Naive thymus-derived CD4-positive, alpha-beta T cell (primary cell): ENCODE measurements at regions not wholly inside any gene's neighbourhood (a gene's known extent, or its start where the extent isn't known, plus 50 kb on each side); places are given as distances from the start of the nearest gene placed in this dataset.

Experiments used
- ATAC-seq: fragments of 150-1000 bp; cut with Tn5 transposase; 2 replicates; pipeline ENCODE4 v1.10.0; 2021; ENCODE audit warnings: mild to moderate bottlenecking, moderate library complexity
- CTCF ChIA-PET: fragments of 350-600 bp; sonication (Branson Sonifier 250); formaldehyde crosslinking; loops from one replicate; lab custom pipeline; 2021; ENCODE audit warnings: antibody characterized with exemption; lab: Charles Lee
- POLR2A ChIA-PET: fragments of 350-600 bp; sonication (Branson Sonifier 250); formaldehyde crosslinking; loops from one replicate; lab custom pipeline; 2021; ENCODE audit warnings: antibody characterized with exemption, inconsistent platforms; lab: Charles Lee
- DNase-seq, 9 donors: peaks; one replicate each; pipeline versions ENCODE4 v3.0.0 to v3.0.0-alpha.2; 2020 to 2022; ENCODE audit warnings: mixed read lengths in 1 of 9
- H3K27ac ChIP-seq: one replicate; pipeline ENCODE4 v1.7.0; 2013; ENCODE audit warnings: mild to moderate bottlenecking, low read depth, low read length, moderate library complexity
- H3K27me3 ChIP-seq, 2 donors: one replicate each; pipeline ENCODE4 v1.7.0; 2013; ENCODE audit warnings: low read length in 2 of 2, mild to moderate bottlenecking in 2 of 2, moderate library complexity in 2 of 2; ENCODE audit not compliant: control insufficient read depth in 2 of 2, insufficient read depth in 2 of 2
- H3K36me3 ChIP-seq, 3 experiments: 1 replicate in 2 of 3; 2 replicates in 1 of 3; pipeline ENCODE4 v1.7.0; 2013; ENCODE audit warnings: low read length in 3 of 3, mild to moderate bottlenecking in 3 of 3, moderate library complexity in 1 of 3; ENCODE audit not compliant: insufficient read depth in 3 of 3, control insufficient read depth in 2 of 3
- H3K4me1 ChIP-seq, 2 donors: one replicate each; pipeline ENCODE4 v1.7.0; 2013; ENCODE audit warnings: low read length in 2 of 2, mild to moderate bottlenecking in 2 of 2, moderate library complexity in 1 of 2; ENCODE audit not compliant: control insufficient read depth in 2 of 2, insufficient read depth in 2 of 2
- H3K4me3 ChIP-seq: 2 replicates; pipeline ENCODE4 v1.7.0; 2013; ENCODE audit warnings: mild to moderate bottlenecking, low read length
- H3K9me3 ChIP-seq, 3 experiments: 1 replicate in 2 of 3; 2 replicates in 1 of 3; pipeline ENCODE4 v1.7.0; 2013; ENCODE audit warnings: low read length in 3 of 3; ENCODE audit not compliant: control insufficient read depth in 2 of 3
- H3K27ac Mint-ChIP-seq, 9 donors: one replicate each; pipeline ENCODE4 v1.8.0; 2020 to 2022; ENCODE audit warnings: mixed read lengths in 9 of 9, mild to moderate bottlenecking in 8 of 9, moderate library complexity in 5 of 9, inconsistent platforms in 2 of 9
- H3K27me3 Mint-ChIP-seq, 5 donors: one replicate each; pipeline ENCODE4 v1.8.0; 2021 to 2022; ENCODE audit warnings: mixed read lengths in 5 of 5, mild to moderate bottlenecking in 1 of 5
- H3K36me3 Mint-ChIP-seq, 5 donors: one replicate each; pipeline ENCODE4 v1.8.0; 2020 to 2022; ENCODE audit warnings: mixed read lengths in 5 of 5, mild to moderate bottlenecking in 3 of 5, inconsistent platforms in 1 of 5
- H3K4me1 Mint-ChIP-seq, 7 donors: one replicate each; pipeline ENCODE4 v1.8.0; 2020 to 2022; ENCODE audit warnings: mixed read lengths in 7 of 7, mild to moderate bottlenecking in 3 of 7, inconsistent platforms in 1 of 7
- H3K4me3 Mint-ChIP-seq, 10 donors: one replicate each; pipeline ENCODE4 v1.8.0; 2020 to 2022; ENCODE audit warnings: mild to moderate bottlenecking in 10 of 10, mixed read lengths in 10 of 10, moderate library complexity in 6 of 10, inconsistent platforms in 2 of 10
- H3K9me3 Mint-ChIP-seq, 11 donors: one replicate each; pipeline ENCODE4 v1.8.0; 2020 to 2022; ENCODE audit warnings: mixed read lengths in 11 of 11, mild to moderate bottlenecking in 4 of 11, inconsistent platforms in 1 of 11, moderate library complexity in 1 of 11
- intact Hi-C, 2 donors: fragments of 100-400 bp; cut with micrococcal nuclease; formaldehyde crosslinking; loops; one replicate each; pipeline ENCODE4 v1.15.1; 2023

DNA sequence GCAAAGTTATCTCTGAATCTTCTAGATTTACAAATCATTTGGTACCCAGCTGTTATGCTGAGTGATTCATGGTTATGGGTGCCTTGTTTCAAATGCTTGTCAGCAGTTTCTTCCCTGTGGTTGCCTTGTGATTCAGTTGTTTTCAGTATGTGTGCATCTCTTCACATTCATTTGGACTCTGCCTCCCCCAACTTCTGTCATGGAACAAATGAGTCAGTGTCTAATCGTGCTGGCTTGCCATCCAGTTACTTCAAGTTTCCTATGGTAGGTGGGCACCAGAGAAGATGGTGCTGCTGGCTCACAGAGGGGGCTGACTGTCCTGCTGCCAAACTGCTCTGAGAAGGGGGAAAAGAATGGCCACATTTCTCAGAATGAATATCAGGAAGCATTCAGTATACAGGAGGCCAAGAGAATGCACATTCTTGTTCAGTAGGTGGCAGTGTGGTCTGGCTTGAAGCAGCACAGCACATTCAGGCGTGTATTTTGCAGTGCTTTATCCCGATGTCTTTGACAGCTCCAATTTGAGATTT is 260.9 kb downstream of the GLUD2 start:
- H3K36me3 Mint-ChIP-seq, result no peaks in the 10 kb centered on the region
- peak overlapping the region in 3 of 9 donors; percentile 3 to 94 (median 52) for H3K27ac Mint-ChIP-seq
- intact Hi-C loops, result loop anchor here (2.0 to 10.0 kb wide), 3 partner anchors 144 to 518 kb away; no protein-coding TSS in a partner anchor
- ChIA-PET POLR2A (no interaction called here), CTCF (interaction anchor here (0.7 kb wide), 1 partner anchor 141 kb away, joined by 3 read pairs; no protein-coding TSS in a partner anchor)
- peaks cover 0 to 1% (median 0%) of the 10 kb centered on the region in 11 donors for H3K9me3 Mint-ChIP-seq
- DNase-seq (peak in 2 of 9 donors; percentile 7 to 57), ATAC-seq (no peak)
- Histone ChIP-seq H3K36me3 (no peaks in the 10 kb centered on the region), H3K4me3 (no peak overlapping the region), H3K9me3 (no peaks in the 10 kb centered on the region), H3K27me3 (no peaks in the 10 kb centered on the region), H3K27ac (no peak overlapping the region), H3K4me1 (no peaks in the 10 kb centered on the region)
- peaks cover 0 to 20% (median 4%) of the 10 kb centered on the region in 7 donors for H3K4me1 Mint-ChIP-seq
- H3K27me3 Mint-ChIP-seq, result no peaks in the 10 kb centered on the region
- H3K4me3 Mint-ChIP-seq, result peak overlapping the region in 2 of 10 donors; percentile 24 to 79

DNA sequence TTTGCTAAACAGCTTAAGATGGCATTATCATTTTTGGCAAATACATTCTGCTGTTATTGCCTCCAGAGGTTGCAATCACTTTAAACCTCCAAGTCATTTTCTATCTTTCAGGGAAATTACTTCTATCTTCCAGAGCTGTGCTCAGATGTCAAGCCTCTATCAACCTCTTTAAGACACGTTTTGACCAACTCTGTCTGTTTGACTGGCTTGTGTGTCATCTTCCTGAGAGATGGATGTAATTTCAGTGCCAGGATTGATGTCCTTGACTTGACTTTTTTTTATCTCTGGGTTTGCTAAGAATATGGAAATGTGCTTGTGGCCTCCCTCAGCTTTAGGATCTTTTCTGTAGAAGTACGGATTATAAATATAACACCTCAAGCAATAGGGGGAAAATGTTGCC is 263.4 kb downstream of the GLUD2 start:
- POLR2A ChIA-PET, result no interaction called here
- Mint-ChIP-seq H3K4me3 (no peak overlapping the region), H3K27ac (no peak overlapping the region), H3K9me3 (peaks cover 0 to 1% (median 0%) of the 10 kb centered on the region in 11 donors), H3K4me1 (peaks cover 0 to 20% (median 4%) of the 10 kb centered on the region in 7 donors), H3K27me3 (no peaks in the 10 kb centered on the region), H3K36me3 (no peaks in the 10 kb centered on the region)
- ATAC-seq (no peak), DNase-seq (no peak)
- no peaks in the 10 kb centered on the region for H3K36me3 ChIP-seq
- H3K4me3 ChIP-seq, result no peak overlapping the region
- H3K9me3 ChIP-seq, result no peaks in the 10 kb centered on the region
- H3K27ac ChIP-seq, result no peak overlapping the region
- no peaks in the 10 kb centered on the region for H3K27me3 ChIP-seq
- CTCF ChIA-PET, result no interaction called here
- intact Hi-C loops, result no loop called here
- H3K4me1 ChIP-seq, result no peaks in the 10 kb centered on the region

DNA sequence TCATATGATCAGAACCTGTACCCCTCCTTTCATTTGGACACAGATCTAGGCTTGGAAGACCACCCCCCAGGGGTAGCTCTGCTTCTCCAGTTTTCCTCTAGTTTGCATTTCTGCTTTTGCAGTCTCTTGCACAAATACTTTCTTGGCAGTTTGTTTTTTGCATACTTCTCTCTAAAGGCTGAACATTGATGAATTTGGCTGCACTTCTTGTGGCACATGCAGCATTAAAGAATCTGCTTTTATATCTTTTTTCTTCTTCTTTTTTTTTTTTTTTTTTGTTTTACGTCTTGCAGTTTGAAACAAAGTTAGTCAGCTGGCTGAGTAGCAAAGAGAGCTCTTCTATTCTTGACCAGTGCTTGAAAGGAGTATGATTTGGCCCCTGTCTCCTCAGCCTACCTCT is 273.0 kb downstream of the GLUD2 start:
- ATAC-seq (no peak), DNase-seq (no peak)
- no peaks in the 10 kb centered on the region for H3K4me1 ChIP-seq
- Mint-ChIP-seq H3K4me3 (no peak overlapping the region), H3K9me3 (no peaks in the 10 kb centered on the region), H3K27ac (no peak overlapping the region), H3K27me3 (peaks cover 0 to 3% (median 0%) of the 10 kb centered on the region in 5 donors), H3K36me3 (no peaks in the 10 kb centered on the region), H3K4me1 (no peaks in the 10 kb centered on the region)
- intact Hi-C loops, result no loop called here
- no peaks in the 10 kb centered on the region for H3K27me3 ChIP-seq
- POLR2A ChIA-PET, result no interaction called here
- CTCF ChIA-PET, result no interaction called here
- H3K36me3 ChIP-seq, result no peaks in the 10 kb centered on the region
- H3K27ac ChIP-seq, result no peak overlapping the region
- no peak overlapping the region for H3K4me3 ChIP-seq
- H3K9me3 ChIP-seq, result no peaks in the 10 kb centered on the region

DNA sequence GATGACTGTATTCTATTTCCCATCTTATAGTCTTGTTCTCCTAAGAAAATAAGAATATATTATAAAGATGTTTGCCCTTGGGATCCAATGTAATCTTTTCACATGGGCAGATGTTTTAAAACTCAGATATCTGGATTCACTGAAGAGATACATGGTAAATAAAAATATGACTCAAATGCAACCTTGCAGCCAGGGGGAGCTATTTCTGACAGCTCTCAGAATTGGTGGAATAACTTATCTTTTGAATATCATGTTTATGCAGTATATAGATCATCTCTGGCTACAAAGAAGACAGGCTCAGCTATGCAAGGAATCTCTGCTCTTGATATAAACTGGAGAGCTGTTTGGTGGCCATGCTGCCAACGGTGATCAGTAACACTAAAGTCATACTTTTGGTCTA is 274.7 kb downstream of the GLUD2 start:
- Histone ChIP-seq H3K27me3 (no peaks in the 10 kb centered on the region), H3K36me3 (no peaks in the 10 kb centered on the region), H3K4me1 (no peaks in the 10 kb centered on the region), H3K4me3 (no peak overlapping the region), H3K9me3 (no peaks in the 10 kb centered on the region), H3K27ac (no peak overlapping the region)
- ChIA-PET POLR2A (no interaction called here), CTCF (no interaction called here)
- ATAC-seq (no peak), DNase-seq (peak in 1 of 9 donors; percentile 2)
- H3K27me3 Mint-ChIP-seq, result peaks cover 0 to 3% (median 0%) of the 10 kb centered on the region in 5 donors
- H3K4me1 Mint-ChIP-seq, result no peaks in the 10 kb centered on the region
- peaks cover 0 to 1% (median 0%) of the 10 kb centered on the region in 11 donors for H3K9me3 Mint-ChIP-seq
- no peak overlapping the region for H3K27ac Mint-ChIP-seq
- H3K36me3 Mint-ChIP-seq, result no peaks in the 10 kb centered on the region
- intact Hi-C loops, result no loop called here
- no peak overlapping the region for H3K4me3 Mint-ChIP-seq

DNA sequence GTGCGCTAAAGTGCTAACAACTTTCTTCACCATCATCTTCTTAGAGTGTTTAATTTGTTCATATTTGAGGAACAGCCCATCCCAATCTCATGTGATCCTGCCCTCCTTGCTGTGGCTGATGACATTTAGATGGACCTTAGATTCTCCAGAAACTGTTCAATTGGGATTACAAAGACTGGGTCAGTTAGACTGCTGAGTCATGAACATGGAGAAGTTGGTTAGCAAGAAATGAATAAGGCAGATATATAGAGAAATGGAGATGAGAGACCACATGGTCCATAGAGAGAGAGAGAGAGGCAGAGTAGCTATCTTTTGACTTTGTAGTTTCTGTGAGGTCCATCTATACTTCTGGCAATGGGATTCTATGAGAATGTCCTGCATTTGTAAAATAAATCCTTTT is 275.9 kb downstream of the GLUD2 start:
- H3K4me3 Mint-ChIP-seq, result no peak overlapping the region
- H3K4me1 Mint-ChIP-seq, result no peaks in the 10 kb centered on the region
- no peaks in the 10 kb centered on the region for H3K36me3 Mint-ChIP-seq
- Histone ChIP-seq H3K27ac (no peak overlapping the region), H3K9me3 (no peaks in the 10 kb centered on the region), H3K27me3 (no peaks in the 10 kb centered on the region), H3K4me3 (no peak overlapping the region), H3K36me3 (no peaks in the 10 kb centered on the region), H3K4me1 (no peaks in the 10 kb centered on the region)
- peaks cover 0 to 1% (median 0%) of the 10 kb centered on the region in 11 donors for H3K9me3 Mint-ChIP-seq
- ATAC-seq, result no peak
- H3K27ac Mint-ChIP-seq, result no peak overlapping the region
- ChIA-PET CTCF (no interaction called here), POLR2A (no interaction called here)
- peaks cover 0 to 7% (median 0%) of the 10 kb centered on the region in 5 donors for H3K27me3 Mint-ChIP-seq
- intact Hi-C loops, result no loop called here
- DNase-seq, result no peak

DNA sequence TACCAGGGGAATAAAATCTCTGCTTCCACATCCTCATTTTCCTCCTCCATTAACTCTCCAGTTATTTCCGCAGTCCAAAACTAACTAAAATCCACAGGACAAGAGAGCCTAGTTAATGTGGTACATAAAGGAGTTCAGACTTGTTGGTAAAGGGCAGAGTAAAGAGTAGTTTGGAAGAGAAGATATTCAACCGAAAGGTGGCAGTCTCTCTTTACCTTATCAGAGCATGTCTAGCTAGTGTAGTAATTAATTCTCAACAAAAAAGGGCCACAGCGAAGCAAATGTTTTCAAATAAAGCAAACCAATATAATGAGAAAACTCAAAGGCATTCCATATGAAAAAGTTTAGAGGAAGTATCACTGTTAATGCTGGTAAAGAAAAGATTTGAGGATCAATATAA is 286.5 kb downstream of the GLUD2 start:
- DNase-seq (no peak), ATAC-seq (no peak)
- intact Hi-C loops, result no loop called here
- Histone ChIP-seq H3K27me3 (no peaks in the 10 kb centered on the region), H3K4me3 (no peak overlapping the region), H3K36me3 (no peaks in the 10 kb centered on the region), H3K9me3 (no peaks in the 10 kb centered on the region), H3K4me1 (no peaks in the 10 kb centered on the region), H3K27ac (no peak overlapping the region)
- H3K4me3 Mint-ChIP-seq, result no peak overlapping the region
- H3K27ac Mint-ChIP-seq, result no peak overlapping the region
- H3K4me1 Mint-ChIP-seq, result no peaks in the 10 kb centered on the region
- H3K36me3 Mint-ChIP-seq, result no peaks in the 10 kb centered on the region
- CTCF ChIA-PET, result no interaction called here
- H3K9me3 Mint-ChIP-seq, result no peaks in the 10 kb centered on the region
- no peaks in the 10 kb centered on the region for H3K27me3 Mint-ChIP-seq
- POLR2A ChIA-PET, result no interaction called here

DNA sequence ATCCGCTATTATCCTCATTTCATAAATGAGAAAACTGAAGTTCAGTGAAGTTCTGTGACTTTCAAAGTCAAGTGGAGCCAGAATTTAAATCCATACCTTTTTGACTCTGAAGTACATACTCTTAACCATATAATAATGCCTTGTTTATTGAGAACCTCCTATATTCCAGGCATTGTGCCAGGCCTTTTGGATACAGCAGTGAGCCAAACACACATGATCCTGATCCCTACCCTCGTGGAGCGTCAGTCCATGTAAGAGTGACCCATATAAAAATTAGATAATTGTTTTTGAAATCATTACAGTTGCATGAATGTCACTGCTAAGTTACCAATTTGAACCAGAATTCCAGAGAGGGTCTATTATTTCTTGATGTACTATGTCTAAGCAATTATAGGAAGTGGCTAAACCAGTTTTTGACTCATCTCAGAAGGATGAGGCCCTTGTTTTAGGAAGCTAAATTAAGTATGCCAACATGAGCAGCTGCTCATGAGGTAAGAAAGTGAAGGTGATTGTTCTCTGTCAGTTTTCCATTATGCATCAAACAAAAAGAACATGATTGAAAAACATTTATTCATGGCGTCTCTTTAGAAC is 289.5 kb downstream of the GLUD2 start:
- CTCF ChIA-PET, result no interaction called here
- H3K27ac Mint-ChIP-seq, result no peak overlapping the region
- no peaks in the 10 kb centered on the region for H3K9me3 ChIP-seq
- H3K4me3 ChIP-seq, result no peak overlapping the region
- DNase-seq (no peak), ATAC-seq (no peak)
- POLR2A ChIA-PET, result no interaction called here
- no peaks in the 10 kb centered on the region for H3K4me1 ChIP-seq
- H3K36me3 ChIP-seq, result no peaks in the 10 kb centered on the region
- no peak overlapping the region for H3K4me3 Mint-ChIP-seq
- intact Hi-C loops, result no loop called here
- no peak overlapping the region for H3K27ac ChIP-seq
- peaks cover 0 to 5% (median 0%) of the 10 kb centered on the region in 5 donors for H3K27me3 Mint-ChIP-seq
- H3K27me3 ChIP-seq, result no peaks in the 10 kb centered on the region
- no peaks in the 10 kb centered on the region for H3K36me3 Mint-ChIP-seq
- H3K4me1 Mint-ChIP-seq, result no peaks in the 10 kb centered on the region
- no peaks in the 10 kb centered on the region for H3K9me3 Mint-ChIP-seq
